Right atrium auricular region (tissue), 2 donors: ENCODE measurements at regions not wholly inside any gene's neighbourhood (a gene's known extent, or its start where the extent isn't known, plus 50 kb on each side); places are given as distances from the start of the nearest gene placed in this dataset.

Experiments
- DNase-seq: peaks from one replicate; pipeline ENCODE4 v3.0.0-alpha.2; 2019; ENCODE audit warnings: low spot score
- H3K27ac ChIP-seq, 2 donors: fragments of 200-600 bp; sonication (generic); 1 replicate in 1 of 2; 2 replicates in 1 of 2; pipeline ENCODE4 v1.5.1; 2016 to 2019
- H3K27me3 ChIP-seq, 2 donors: fragments of 200-600 bp; sonication (generic); one replicate each; pipeline versions ENCODE4 v1.5.1 to v1.6.0; 2017 to 2019
- H3K36me3 ChIP-seq: fragments of 200-600 bp; sonication (generic); one replicate; pipeline ENCODE4 v1.5.1; 2016
- H3K4me1 ChIP-seq, 2 donors: fragments of 200-600 bp; sonication (generic); one replicate each; pipeline versions ENCODE4 v1.5.1 to v1.6.0; 2017 to 2019
- H3K4me3 ChIP-seq, 2 donors: fragments of 200-600 bp; sonication (generic); 1 replicate in 1 of 2; 2 replicates in 1 of 2; pipeline ENCODE4 v1.5.1; 2017 to 2019; ENCODE audit warnings: mild to moderate bottlenecking in 1 of 2, moderate library complexity in 1 of 2
- H3K9me3 ChIP-seq, 2 donors: fragments of 200-600 bp; sonication (generic); one replicate each; pipeline ENCODE4 v1.5.1; 2019
- TF ChIP-seq, protein P1 (sequence below), 2 donors: fragments of 200-600 bp; sonication (generic); IDR thresholded peaks; one replicate each; pipeline ENCODE4 v1.5.1; 2019; ENCODE audit warnings: antibody characterized with exemption in 2 of 2

DNA sequence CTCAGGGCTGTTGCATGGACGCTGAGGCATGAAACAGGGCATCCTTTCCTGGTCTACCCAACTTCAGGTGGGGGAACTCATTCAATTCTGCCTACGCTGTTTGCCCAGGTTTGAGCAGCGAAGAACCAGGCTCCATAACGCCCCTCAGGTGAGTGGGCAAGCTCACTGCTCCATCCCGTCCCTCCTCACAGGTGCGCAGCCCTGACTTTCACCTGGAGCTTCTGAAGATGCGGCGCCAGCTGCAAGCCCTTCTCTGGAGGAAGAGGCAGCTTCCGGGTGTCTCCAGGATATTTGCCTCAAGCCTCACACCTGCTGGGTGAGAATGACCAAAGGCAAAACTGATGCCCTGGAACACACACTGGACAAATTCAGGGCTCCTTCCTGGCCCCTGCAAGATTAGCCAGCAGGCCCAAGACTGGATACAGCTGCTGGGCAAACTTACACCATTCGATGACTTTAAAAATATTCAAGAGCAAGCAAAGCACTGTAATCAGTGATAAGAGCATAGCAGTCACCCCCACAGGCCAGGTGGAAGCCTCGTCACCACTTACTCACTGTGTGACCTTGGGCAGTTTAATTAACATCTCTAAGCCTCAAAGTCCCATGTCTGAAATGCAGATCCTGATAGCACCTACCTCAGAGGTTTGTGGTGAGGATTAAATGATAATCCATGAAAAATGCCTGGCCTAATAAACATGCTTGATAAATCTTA lies 97.7 kb downstream of the GYPC start:
- TF ChIP-seq, protein P1, sequence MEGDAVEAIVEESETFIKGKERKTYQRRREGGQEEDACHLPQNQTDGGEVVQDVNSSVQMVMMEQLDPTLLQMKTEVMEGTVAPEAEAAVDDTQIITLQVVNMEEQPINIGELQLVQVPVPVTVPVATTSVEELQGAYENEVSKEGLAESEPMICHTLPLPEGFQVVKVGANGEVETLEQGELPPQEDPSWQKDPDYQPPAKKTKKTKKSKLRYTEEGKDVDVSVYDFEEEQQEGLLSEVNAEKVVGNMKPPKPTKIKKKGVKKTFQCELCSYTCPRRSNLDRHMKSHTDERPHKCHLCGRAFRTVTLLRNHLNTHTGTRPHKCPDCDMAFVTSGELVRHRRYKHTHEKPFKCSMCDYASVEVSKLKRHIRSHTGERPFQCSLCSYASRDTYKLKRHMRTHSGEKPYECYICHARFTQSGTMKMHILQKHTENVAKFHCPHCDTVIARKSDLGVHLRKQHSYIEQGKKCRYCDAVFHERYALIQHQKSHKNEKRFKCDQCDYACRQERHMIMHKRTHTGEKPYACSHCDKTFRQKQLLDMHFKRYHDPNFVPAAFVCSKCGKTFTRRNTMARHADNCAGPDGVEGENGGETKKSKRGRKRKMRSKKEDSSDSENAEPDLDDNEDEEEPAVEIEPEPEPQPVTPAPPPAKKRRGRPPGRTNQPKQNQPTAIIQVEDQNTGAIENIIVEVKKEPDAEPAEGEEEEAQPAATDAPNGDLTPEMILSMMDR (IDR thresholded peaks at IDR 0.05): no peak

GRCh38 chr2:126754240-126755004 lies 98.5 kb downstream of the GYPC start:
- no peaks in the 10 kb centered on the region for H3K4me1 ChIP-seq
- peak; percentile 28 for DNase-seq
- H3K27ac ChIP-seq: no peak overlapping the region
- no peaks in the 10 kb centered on the region for H3K36me3 ChIP-seq
- no peaks in the 10 kb centered on the region for H3K9me3 ChIP-seq
- H3K4me3 ChIP-seq: no peak overlapping the region
- H3K27me3 ChIP-seq: no peaks in the 10 kb centered on the region
- TF ChIP-seq, protein P1 (IDR thresholded peaks at IDR 0.05): no peak

More for the DNA sequence above, 97.7 kb downstream of the GYPC start:
- Histone ChIP-seq H3K36me3 (no peaks in the 10 kb centered on the region), H3K4me1 (no peaks in the 10 kb centered on the region), H3K9me3 (no peaks in the 10 kb centered on the region), H3K4me3 (no peak overlapping the region), H3K27ac (no peak overlapping the region), H3K27me3 (no peaks in the 10 kb centered on the region)
- no peak for DNase-seq

DNA sequence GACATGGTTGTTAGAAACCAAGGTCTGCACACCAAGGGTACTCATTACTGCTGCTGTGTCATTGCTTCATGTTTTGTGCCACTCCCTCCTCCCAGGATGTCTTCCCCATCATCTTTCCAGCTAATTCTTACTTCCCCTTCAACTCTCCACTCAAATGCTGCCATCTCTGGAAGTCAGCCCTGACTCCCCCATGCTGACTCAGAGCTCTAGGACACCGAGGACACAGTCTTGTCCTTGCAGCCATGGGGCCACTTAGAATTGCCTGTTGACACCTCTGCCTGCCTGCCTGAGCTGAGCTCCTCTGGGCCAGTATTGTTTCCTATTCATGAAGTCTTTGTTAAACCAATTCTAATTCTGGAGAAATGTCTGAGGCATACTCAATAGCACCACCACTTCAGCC lies 100.2 kb downstream of the GYPC start:
- Histone ChIP-seq H3K36me3 (no peaks in the 10 kb centered on the region), H3K4me3 (no peak overlapping the region), H3K9me3 (no peaks in the 10 kb centered on the region), H3K27me3 (no peaks in the 10 kb centered on the region), H3K27ac (no peak overlapping the region), H3K4me1 (no peaks in the 10 kb centered on the region)
- DNase-seq: peak; percentile 23
- TF ChIP-seq, protein P1 (IDR thresholded peaks at IDR 0.05): no peak

DNA sequence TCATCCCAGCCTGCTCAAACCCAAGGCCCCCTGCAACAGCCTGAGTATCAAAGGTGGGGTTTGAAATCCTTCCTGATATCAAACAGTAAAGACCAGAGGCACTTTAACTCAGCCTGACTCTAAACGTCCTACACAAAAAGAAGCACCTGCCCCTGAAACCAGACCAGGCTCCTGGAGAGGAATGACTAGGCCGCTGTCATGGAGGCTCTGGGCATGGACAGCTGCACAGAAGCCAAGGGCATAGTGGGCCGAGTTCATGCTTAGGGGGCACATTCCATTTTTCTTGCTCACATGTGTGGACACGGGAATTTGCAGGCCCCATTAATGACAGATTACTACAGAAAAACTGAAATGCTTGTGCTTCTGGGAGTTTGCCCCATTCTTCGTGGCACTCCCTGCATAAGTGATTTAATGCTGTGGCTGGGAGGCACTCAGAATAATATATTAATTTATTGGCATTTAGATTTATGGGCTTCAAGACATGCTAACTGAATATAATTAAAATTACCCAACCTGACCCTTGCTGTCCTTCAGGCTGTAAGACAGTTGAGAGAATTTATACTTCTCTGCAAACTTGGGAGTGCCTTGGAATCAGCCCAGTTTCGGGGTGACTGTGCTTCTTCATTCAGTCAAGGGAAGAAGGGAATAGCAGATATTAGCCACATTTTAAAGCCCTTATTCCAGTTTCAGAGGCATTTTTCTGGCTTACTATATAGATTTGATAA lies 105.5 kb downstream of the GYPC start:
- Histone ChIP-seq H3K27me3 (no peaks in the 10 kb centered on the region), H3K4me1 (no peaks in the 10 kb centered on the region), H3K36me3 (no peaks in the 10 kb centered on the region), H3K27ac (no peak overlapping the region), H3K4me3 (no peak overlapping the region), H3K9me3 (no peaks in the 10 kb centered on the region)
- TF ChIP-seq, protein P1 (IDR thresholded peaks at IDR 0.05): no peak
- DNase-seq: peak; percentile 53

- no peak overlapping the region for H3K27ac ChIP-seq
- TF ChIP-seq, protein P1 (IDR thresholded peaks at IDR 0.05): no peak
- H3K4me3 ChIP-seq: no peak overlapping the region
- H3K27me3 ChIP-seq: no peaks in the 10 kb centered on the region
- no peaks in the 10 kb centered on the region for H3K4me1 ChIP-seq
- H3K36me3 ChIP-seq: no peaks in the 10 kb centered on the region
- DNase-seq: peak; percentile 7
- no peaks in the 10 kb centered on the region for H3K9me3 ChIP-seq
Observed at GRCh38 chr2:126761981-126762878, 106.3 kb downstream of the GYPC start.
